Activated gamma-delta T cell treated with Interleukin-2 at 50 U/mL for 16 hours (primary cell): ENCODE measurements at regions not wholly inside any gene's neighbourhood (a gene's known extent, or its start where the extent isn't known, plus 50 kb on each side); places are given as distances from the start of the nearest gene placed in this dataset.

Experiments used
- DNase-seq: peaks from one replicate; pipeline ENCODE4 v3.0.0-alpha.2; 2020

- no peak for DNase-seq
Observed at GRCh38 chr3:116939091-116939490, 229.5 kb downstream of the TUSC7 start.

GRCh38 chr3:116939550-116939949, 230.0 kb downstream of the TUSC7 start:
- no peak for DNase-seq

GRCh38 chr3:116940719-116941118, 231.1 kb downstream of the TUSC7 start:
- no peak for DNase-seq

- no peak for DNase-seq
Observed at GRCh38 chr3:116946376-116946775, 236.8 kb downstream of the TUSC7 start.

- DNase-seq = no peak
Observed at GRCh38 chr3:116947148-116947547, 237.6 kb downstream of the TUSC7 start.

GRCh38 chr3:116947809-116948208, 238.2 kb downstream of the TUSC7 start:
- DNase-seq = no peak

- no peak for DNase-seq
Observed at GRCh38 chr3:116950301-116951055, 240.9 kb downstream of the TUSC7 start.

GRCh38 chr3:116951610-116952009, 242.0 kb downstream of the TUSC7 start:
- no peak for DNase-seq

- no peak for DNase-seq
Observed at GRCh38 chr3:116958291-116958690, 248.7 kb downstream of the TUSC7 start.

- no peak for DNase-seq
Observed at GRCh38 chr3:116961106-116961505, 251.5 kb downstream of the TUSC7 start.

- no peak for DNase-seq
Observed at GRCh38 chr3:116963802-116964201, 254.2 kb downstream of the TUSC7 start.

GRCh38 chr3:116966649-116967048, 257.1 kb downstream of the TUSC7 start:
- DNase-seq = no peak

- DNase-seq = no peak
Observed at GRCh38 chr3:116969135-116969534, 259.6 kb downstream of the TUSC7 start.

- no peak for DNase-seq
Observed at GRCh38 chr3:116969646-116970045, 260.1 kb downstream of the TUSC7 start.

- DNase-seq = no peak
Observed at GRCh38 chr3:116971531-116971930, 262.0 kb downstream of the TUSC7 start.

- no peak for DNase-seq
Observed at GRCh38 chr3:116974702-116975101, 265.1 kb downstream of the TUSC7 start.

GRCh38 chr3:116977441-116977840, 267.9 kb downstream of the TUSC7 start:
- DNase-seq = no peak

- no peak for DNase-seq
Observed at GRCh38 chr3:116980099-116980498, 270.5 kb downstream of the TUSC7 start.

- DNase-seq = no peak
Observed at GRCh38 chr3:116981089-116981488, 271.5 kb downstream of the TUSC7 start.

- DNase-seq = no peak
Observed at GRCh38 chr3:116984301-116984700, 274.7 kb downstream of the TUSC7 start.

- DNase-seq = no peak
Observed at GRCh38 chr3:116994351-116994879, 284.8 kb downstream of the TUSC7 start.

- no peak for DNase-seq
Observed at GRCh38 chr3:117003501-117003900, 293.9 kb downstream of the TUSC7 start.

- no peak for DNase-seq
Observed at GRCh38 chr3:117005274-117005673, 295.7 kb downstream of the TUSC7 start.

GRCh38 chr3:117005911-117006522, 296.4 kb downstream of the TUSC7 start:
- no peak for DNase-seq

- no peak for DNase-seq
Observed at GRCh38 chr3:117010318-117010717, 300.7 kb downstream of the TUSC7 start.
